Ovary (tissue), 3 donors: ENCODE measurements at regions not wholly inside any gene's neighbourhood (a gene's known extent, or its start where the extent isn't known, plus 50 kb on each side); places are given as distances from the start of the nearest gene placed in this dataset.

ENCODE experiments used
- EP300 ChIP-seq: sonication (generic); formaldehyde crosslinking; IDR thresholded peaks from one replicate; pipeline ENCODE4 v1.6.1; 2017; ENCODE audit warnings: antibody characterized with exemption
- POLR2A ChIP-seq: fragments of 450-650 bp; IDR thresholded peaks from one replicate; pipeline ENCODE4 v1.6.1; 2017; ENCODE audit warnings: antibody characterized with exemption, mild to moderate bottlenecking, moderate library complexity
- TF ChIP-seq, protein P1 (sequence below), 3 donors: fragments of 450-650 bp in 2 of 3; fragments of 200-600 bp in 1 of 3; IDR thresholded peaks; one replicate each; pipeline versions ENCODE4 v1.5.1 to v1.8.0; 2016 to 2022; ENCODE audit warnings: antibody characterized with exemption in 3 of 3, mild to moderate bottlenecking in 1 of 3
- donor health status: DM: no; HTN: no; CAD: no.

DNA sequence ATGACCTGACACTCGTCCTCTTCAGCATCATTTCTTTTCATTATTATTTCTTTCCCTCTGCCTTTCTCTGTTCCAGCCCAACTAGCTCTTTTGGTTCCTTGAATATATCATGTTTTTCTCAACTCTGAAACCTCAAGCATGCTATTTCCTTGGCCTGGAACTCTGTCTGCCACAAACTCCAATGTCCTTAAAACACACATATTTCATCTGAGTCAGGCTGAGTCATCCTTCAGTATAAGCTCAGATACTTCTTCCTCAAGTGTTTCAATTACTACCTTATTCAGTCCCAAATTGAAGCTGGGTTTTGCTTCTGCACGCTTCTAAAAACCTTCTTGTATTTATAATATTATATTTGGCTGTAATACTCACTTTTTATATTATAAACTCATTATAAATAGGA, 424.2 kb downstream of the PDGFC start:
- no peak for TF ChIP-seq POLR2A
- TF ChIP-seq, protein P1, sequence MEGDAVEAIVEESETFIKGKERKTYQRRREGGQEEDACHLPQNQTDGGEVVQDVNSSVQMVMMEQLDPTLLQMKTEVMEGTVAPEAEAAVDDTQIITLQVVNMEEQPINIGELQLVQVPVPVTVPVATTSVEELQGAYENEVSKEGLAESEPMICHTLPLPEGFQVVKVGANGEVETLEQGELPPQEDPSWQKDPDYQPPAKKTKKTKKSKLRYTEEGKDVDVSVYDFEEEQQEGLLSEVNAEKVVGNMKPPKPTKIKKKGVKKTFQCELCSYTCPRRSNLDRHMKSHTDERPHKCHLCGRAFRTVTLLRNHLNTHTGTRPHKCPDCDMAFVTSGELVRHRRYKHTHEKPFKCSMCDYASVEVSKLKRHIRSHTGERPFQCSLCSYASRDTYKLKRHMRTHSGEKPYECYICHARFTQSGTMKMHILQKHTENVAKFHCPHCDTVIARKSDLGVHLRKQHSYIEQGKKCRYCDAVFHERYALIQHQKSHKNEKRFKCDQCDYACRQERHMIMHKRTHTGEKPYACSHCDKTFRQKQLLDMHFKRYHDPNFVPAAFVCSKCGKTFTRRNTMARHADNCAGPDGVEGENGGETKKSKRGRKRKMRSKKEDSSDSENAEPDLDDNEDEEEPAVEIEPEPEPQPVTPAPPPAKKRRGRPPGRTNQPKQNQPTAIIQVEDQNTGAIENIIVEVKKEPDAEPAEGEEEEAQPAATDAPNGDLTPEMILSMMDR (IDR thresholded peaks at IDR 0.05) = no peak
- TF ChIP-seq EP300 = no peak
